Right atrium auricular region (tissue), 2 donors: ENCODE measurements at regions not wholly inside any gene's neighbourhood (a gene's known extent, or its start where the extent isn't known, plus 50 kb on each side); places are given as distances from the start of the nearest gene placed in this dataset.

ENCODE experiments used
- DNase-seq: peaks from one replicate; pipeline ENCODE4 v3.0.0-alpha.2; 2019; ENCODE audit warnings: low spot score
- H3K27ac ChIP-seq, 2 donors: fragments of 200-600 bp; sonication (generic); 1 replicate in 1 of 2; 2 replicates in 1 of 2; pipeline ENCODE4 v1.5.1; 2016 to 2019
- H3K27me3 ChIP-seq, 2 donors: fragments of 200-600 bp; sonication (generic); one replicate each; pipeline versions ENCODE4 v1.5.1 to v1.6.0; 2017 to 2019
- H3K36me3 ChIP-seq: fragments of 200-600 bp; sonication (generic); one replicate; pipeline ENCODE4 v1.5.1; 2016
- H3K4me1 ChIP-seq, 2 donors: fragments of 200-600 bp; sonication (generic); one replicate each; pipeline versions ENCODE4 v1.5.1 to v1.6.0; 2017 to 2019
- H3K4me3 ChIP-seq, 2 donors: fragments of 200-600 bp; sonication (generic); 1 replicate in 1 of 2; 2 replicates in 1 of 2; pipeline ENCODE4 v1.5.1; 2017 to 2019; ENCODE audit warnings: mild to moderate bottlenecking in 1 of 2, moderate library complexity in 1 of 2
- H3K9me3 ChIP-seq, 2 donors: fragments of 200-600 bp; sonication (generic); one replicate each; pipeline ENCODE4 v1.5.1; 2019
- TF ChIP-seq, protein P1 (sequence below), 2 donors: fragments of 200-600 bp; sonication (generic); IDR thresholded peaks; one replicate each; pipeline ENCODE4 v1.5.1; 2019; ENCODE audit warnings: antibody characterized with exemption in 2 of 2

GRCh38 chrX:7261672-7262332 is 113.8 kb upstream of the PUDP start:
- TF ChIP-seq, protein P1, sequence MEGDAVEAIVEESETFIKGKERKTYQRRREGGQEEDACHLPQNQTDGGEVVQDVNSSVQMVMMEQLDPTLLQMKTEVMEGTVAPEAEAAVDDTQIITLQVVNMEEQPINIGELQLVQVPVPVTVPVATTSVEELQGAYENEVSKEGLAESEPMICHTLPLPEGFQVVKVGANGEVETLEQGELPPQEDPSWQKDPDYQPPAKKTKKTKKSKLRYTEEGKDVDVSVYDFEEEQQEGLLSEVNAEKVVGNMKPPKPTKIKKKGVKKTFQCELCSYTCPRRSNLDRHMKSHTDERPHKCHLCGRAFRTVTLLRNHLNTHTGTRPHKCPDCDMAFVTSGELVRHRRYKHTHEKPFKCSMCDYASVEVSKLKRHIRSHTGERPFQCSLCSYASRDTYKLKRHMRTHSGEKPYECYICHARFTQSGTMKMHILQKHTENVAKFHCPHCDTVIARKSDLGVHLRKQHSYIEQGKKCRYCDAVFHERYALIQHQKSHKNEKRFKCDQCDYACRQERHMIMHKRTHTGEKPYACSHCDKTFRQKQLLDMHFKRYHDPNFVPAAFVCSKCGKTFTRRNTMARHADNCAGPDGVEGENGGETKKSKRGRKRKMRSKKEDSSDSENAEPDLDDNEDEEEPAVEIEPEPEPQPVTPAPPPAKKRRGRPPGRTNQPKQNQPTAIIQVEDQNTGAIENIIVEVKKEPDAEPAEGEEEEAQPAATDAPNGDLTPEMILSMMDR (IDR thresholded peaks at IDR 0.05), result no peak
- no peak overlapping the region for H3K4me3 ChIP-seq
- no peaks in the 10 kb centered on the region for H3K27me3 ChIP-seq
- H3K36me3 ChIP-seq, result no peaks in the 10 kb centered on the region
- H3K4me1 ChIP-seq, result no peaks in the 10 kb centered on the region
- H3K27ac ChIP-seq, result no peak overlapping the region
- no peaks in the 10 kb centered on the region for H3K9me3 ChIP-seq
- DNase-seq, result no peak

DNA sequence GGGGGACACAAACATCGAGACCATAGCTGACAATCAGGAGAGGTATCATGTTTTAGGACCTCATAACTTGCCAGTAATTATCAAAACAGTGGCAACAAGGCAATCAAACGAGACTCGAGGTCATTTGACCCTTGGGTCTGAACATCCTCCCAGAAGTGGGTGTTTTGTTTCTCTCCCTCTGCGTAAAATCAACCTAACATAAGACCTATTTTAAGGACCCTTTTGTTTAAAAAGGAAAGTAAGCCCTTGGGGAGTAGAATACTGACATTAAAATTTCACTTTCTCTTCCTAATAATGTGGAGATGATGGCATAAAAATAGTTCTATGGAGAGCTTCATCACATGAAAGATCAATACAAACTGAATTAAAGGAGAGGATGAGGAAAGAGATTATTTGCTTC is 106.2 kb upstream of the PUDP start:
- H3K4me1 ChIP-seq, result no peaks in the 10 kb centered on the region
- TF ChIP-seq, protein P1 (IDR thresholded peaks at IDR 0.05), result no peak
- H3K27me3 ChIP-seq, result no peaks in the 10 kb centered on the region
- DNase-seq, result no peak
- peaks cover 4 to 15% of the 10 kb centered on the region in 2 donors for H3K9me3 ChIP-seq
- no peaks in the 10 kb centered on the region for H3K36me3 ChIP-seq
- no peak overlapping the region for H3K4me3 ChIP-seq
- H3K27ac ChIP-seq, result no peak overlapping the region

DNA sequence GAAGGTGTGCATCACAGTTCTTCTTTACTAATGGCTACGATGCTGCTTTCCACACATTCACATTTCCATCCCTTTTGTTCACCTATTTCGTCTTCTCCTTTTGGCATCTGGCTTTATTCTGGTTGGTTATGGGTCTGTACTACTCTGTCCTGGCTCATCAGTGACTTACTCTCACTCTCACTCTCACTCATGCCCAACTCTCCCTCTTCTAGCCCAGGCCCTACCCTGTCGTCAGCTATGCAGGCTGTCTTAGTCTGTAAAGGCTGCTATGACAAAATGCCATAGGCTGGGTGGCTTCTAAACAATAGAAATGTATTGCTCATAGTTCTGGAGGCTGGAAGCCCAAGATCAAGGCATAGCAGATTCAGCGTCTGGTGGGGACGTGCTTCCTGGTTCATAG is 105.6 kb upstream of the PUDP start:
- Histone ChIP-seq H3K27ac (no peak overlapping the region), H3K27me3 (no peaks in the 10 kb centered on the region), H3K9me3 (peaks cover 7 to 20% of the 10 kb centered on the region in 2 donors), H3K36me3 (no peaks in the 10 kb centered on the region), H3K4me1 (no peaks in the 10 kb centered on the region), H3K4me3 (no peak overlapping the region)
- TF ChIP-seq, protein P1 (IDR thresholded peaks at IDR 0.05), result no peak
- DNase-seq, result no peak

DNA sequence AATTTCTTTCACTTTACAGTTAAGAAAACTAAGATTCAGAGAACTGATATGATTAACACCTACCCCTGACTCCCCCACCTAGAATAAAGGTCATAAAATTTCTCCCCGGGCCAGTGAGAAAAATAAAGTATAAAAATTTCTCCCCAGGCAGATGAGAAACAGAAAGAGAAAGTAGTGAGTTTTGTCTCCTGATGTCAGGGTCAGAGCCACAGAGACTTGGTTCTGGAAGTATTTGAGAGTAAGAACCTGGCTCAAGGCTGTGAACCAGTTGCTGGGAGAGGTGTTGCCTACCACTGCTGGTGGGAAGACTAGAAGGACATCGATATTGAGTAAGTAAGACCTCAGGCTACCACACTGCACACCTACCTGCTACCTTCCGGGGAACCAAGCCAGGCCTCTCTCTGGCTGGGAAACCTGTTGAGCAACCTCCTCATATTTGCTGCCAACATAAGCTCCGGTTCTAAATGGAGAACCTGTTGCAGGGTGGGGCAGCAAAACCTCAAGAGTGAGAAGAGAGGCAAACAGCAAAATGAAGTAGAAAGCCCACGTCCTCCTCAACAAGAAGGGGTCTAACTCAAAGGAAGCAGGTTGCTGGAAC is 104.2 kb upstream of the PUDP start:
- no peaks in the 10 kb centered on the region for H3K27me3 ChIP-seq
- no peaks in the 10 kb centered on the region for H3K36me3 ChIP-seq
- no peak overlapping the region for H3K27ac ChIP-seq
- H3K4me1 ChIP-seq, result no peaks in the 10 kb centered on the region
- no peak overlapping the region for H3K4me3 ChIP-seq
- no peak for DNase-seq
- H3K9me3 ChIP-seq, result peaks cover 7 to 20% of the 10 kb centered on the region in 2 donors
- TF ChIP-seq, protein P1 (IDR thresholded peaks at IDR 0.05), result no peak

DNA sequence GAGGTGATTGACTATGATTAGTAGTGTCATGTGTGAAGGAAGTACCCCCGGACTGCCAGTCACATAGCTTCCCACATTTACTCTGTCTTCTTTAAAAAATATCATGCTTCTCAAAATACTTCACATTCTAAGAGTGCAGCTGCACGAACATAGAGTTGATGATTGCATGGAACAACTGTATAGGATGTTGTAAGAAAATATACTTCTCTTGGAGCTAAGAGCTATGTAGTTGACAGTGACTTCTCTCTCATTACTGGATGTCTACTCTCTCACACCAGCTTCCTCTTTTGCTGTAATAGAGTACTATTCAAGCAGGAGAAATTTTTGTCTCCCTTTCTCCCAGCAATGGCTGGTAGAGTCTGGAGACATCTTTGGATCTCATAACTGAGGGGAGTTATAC is 99.4 kb upstream of the PUDP start:
- Histone ChIP-seq H3K27me3 (no peaks in the 10 kb centered on the region), H3K27ac (no peak overlapping the region), H3K36me3 (no peaks in the 10 kb centered on the region), H3K4me1 (no peaks in the 10 kb centered on the region), H3K4me3 (no peak overlapping the region), H3K9me3 (peaks cover 7 to 13% of the 10 kb centered on the region in 2 donors)
- no peak for DNase-seq
- TF ChIP-seq, protein P1 (IDR thresholded peaks at IDR 0.05), result no peak

DNA sequence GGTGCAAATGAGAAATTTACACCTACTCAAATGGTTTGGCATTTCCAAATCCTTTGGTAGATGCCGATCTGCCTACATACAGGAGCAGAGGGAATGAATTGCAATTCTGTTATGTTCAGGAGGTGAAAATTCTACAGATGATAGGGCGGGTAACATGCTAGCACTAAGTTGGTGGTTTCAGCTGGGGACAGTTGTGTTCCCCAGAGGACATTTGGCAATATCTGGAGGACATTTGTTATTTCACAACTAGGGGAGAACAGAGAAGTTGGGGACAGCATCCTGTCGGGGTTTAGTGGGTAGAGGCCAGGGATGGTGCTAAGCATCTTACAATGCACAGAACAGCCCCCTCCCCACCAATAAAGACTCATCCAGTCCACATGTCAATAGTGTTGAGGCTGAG is 96.5 kb upstream of the PUDP start:
- TF ChIP-seq, protein P1 (IDR thresholded peaks at IDR 0.05), result no peak
- no peak overlapping the region for H3K27ac ChIP-seq
- peaks cover 6 to 7% of the 10 kb centered on the region in 2 donors for H3K9me3 ChIP-seq
- no peaks in the 10 kb centered on the region for H3K27me3 ChIP-seq
- DNase-seq, result no peak
- H3K36me3 ChIP-seq, result no peaks in the 10 kb centered on the region
- H3K4me1 ChIP-seq, result no peaks in the 10 kb centered on the region
- no peak overlapping the region for H3K4me3 ChIP-seq
